Activated CD4-positive, alpha-beta memory T cell treated with anti-CD3 and anti-CD28 coated beads, Interleukin-2, amount 10 ng/mL, durations not matched to agents 7 days and 5 days (primary cell): ENCODE measurements at regions not wholly inside any gene's neighbourhood (a gene's known extent, or its start where the extent isn't known, plus 50 kb on each side); places are given as distances from the start of the nearest gene placed in this dataset.
A peak's percentile ranks its signal among the peaks of the same experiment; 100 is the strongest.

ENCODE experiments used
- CTCF ChIA-PET: fragments of 350-600 bp; sonication (Branson Sonifier 250); formaldehyde crosslinking; loops from one replicate; lab custom pipeline; 2021; ENCODE audit warnings: antibody characterized with exemption, inconsistent platforms; lab: Charles Lee
- POLR2A ChIA-PET: fragments of 350-600 bp; sonication (Branson Sonifier 250); formaldehyde crosslinking; loops from one replicate; lab custom pipeline; 2021; ENCODE audit warnings: antibody characterized with exemption; lab: Charles Lee
- DNase-seq: peaks from one replicate; pipeline ENCODE4 v3.0.0-alpha.2; 2020
- H3K27ac Mint-ChIP-seq: one replicate; pipeline ENCODE4 v1.8.0; 2021; ENCODE audit warnings: mild to moderate bottlenecking, mixed read lengths
- H3K27me3 Mint-ChIP-seq: one replicate; pipeline ENCODE4 v1.8.0; 2021; ENCODE audit warnings: mixed read lengths
- H3K36me3 Mint-ChIP-seq: one replicate; pipeline ENCODE4 v1.8.0; 2021; ENCODE audit warnings: low read depth, mixed read lengths
- H3K4me1 Mint-ChIP-seq: one replicate; pipeline ENCODE4 v1.8.0; 2021; ENCODE audit warnings: mixed read lengths
- H3K4me3 Mint-ChIP-seq: one replicate; pipeline ENCODE4 v1.8.0; 2021; ENCODE audit warnings: mild to moderate bottlenecking, mixed read lengths
- H3K9me3 Mint-ChIP-seq: one replicate; pipeline ENCODE4 v1.8.0; 2021; ENCODE audit warnings: mixed read lengths

- Mint-ChIP-seq H3K4me3 (no peak overlapping the region), H3K9me3 (no peaks in the 10 kb centered on the region), H3K4me1 (peaks cover 20% of the 10 kb centered on the region), H3K36me3 (no peaks in the 10 kb centered on the region), H3K27ac (no peak overlapping the region), H3K27me3 (peaks cover 34% of the 10 kb centered on the region)
- ChIA-PET POLR2A (no interaction called here), CTCF (no interaction called here)
- DNase-seq = no peak
These were observed 79.9 kb upstream of the RGMA start for GRCh38 chr15:93168910-93169309.

DNA sequence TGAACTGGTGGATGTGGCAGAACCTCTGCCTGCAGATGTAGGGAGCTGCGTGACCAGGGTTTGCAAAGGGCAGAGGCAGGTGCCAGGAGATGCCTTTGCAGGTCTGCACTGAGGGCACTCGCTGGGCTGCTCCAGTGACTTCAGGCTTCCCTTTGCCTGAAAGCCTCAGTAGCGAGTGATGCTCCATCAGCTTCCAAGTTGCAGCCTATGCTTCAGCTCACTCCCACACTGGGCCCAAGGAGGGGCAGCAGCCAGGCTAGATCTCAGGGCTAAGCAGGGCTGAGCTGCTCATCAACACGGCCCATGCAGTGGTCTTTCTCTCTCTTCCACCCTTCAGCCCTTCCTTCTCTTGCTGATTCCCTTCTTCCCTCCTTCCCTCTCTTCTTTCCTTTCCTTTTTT lies 78.3 kb upstream of the RGMA start:
- Mint-ChIP-seq H3K4me3 (no peak overlapping the region), H3K4me1 (peaks cover 20% of the 10 kb centered on the region), H3K9me3 (no peaks in the 10 kb centered on the region), H3K27ac (no peak overlapping the region), H3K36me3 (no peaks in the 10 kb centered on the region), H3K27me3 (peaks cover 34% of the 10 kb centered on the region)
- ChIA-PET POLR2A (no interaction called here), CTCF (no interaction called here)
- DNase-seq = no peak

DNA sequence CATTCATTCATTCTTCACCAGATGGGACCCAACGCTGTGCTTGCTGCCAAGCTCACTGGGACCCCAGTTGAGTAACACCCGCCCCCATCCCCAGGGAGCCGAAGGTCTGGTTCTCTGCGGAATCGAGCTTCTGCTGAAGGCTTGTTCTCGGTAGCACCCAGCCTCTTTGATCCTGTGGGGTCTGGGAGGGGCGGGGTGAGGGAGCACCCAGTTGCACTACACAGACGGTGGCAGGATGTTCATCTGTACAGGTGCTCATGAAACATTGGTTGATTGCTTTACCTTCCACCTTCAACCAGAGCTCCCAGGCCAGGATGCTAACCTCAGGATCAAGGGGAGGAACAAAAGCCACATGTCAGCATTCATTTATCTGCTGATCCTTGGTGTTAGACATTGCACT lies 77.7 kb upstream of the RGMA start:
- H3K4me1 Mint-ChIP-seq = peaks cover 20% of the 10 kb centered on the region
- ChIA-PET POLR2A (no interaction called here), CTCF (no interaction called here)
- H3K9me3 Mint-ChIP-seq = no peaks in the 10 kb centered on the region
- H3K4me3 Mint-ChIP-seq = no peak overlapping the region
- no peak for DNase-seq
- H3K27ac Mint-ChIP-seq = no peak overlapping the region
- H3K27me3 Mint-ChIP-seq = peaks cover 37% of the 10 kb centered on the region
- H3K36me3 Mint-ChIP-seq = no peaks in the 10 kb centered on the region

- Mint-ChIP-seq H3K4me3 (no peak overlapping the region), H3K4me1 (peaks cover 20% of the 10 kb centered on the region), H3K27me3 (peaks cover 34% of the 10 kb centered on the region), H3K27ac (no peak overlapping the region), H3K9me3 (no peaks in the 10 kb centered on the region), H3K36me3 (no peaks in the 10 kb centered on the region)
- no peak for DNase-seq
- ChIA-PET POLR2A (no interaction called here), CTCF (no interaction called here)
These were observed 76.9 kb upstream of the RGMA start for GRCh38 chr15:93165734-93166470.

GRCh38 chr15:93164409-93164808 lies 75.4 kb upstream of the RGMA start:
- H3K4me1 Mint-ChIP-seq = peaks cover 20% of the 10 kb centered on the region
- CTCF ChIA-PET = no interaction called here

GRCh38 chr15:93162560-93162959 lies 73.5 kb upstream of the RGMA start:
- Mint-ChIP-seq H3K4me3 (no peak overlapping the region), H3K36me3 (no peaks in the 10 kb centered on the region), H3K4me1 (peaks cover 20% of the 10 kb centered on the region), H3K27me3 (peaks cover 23% of the 10 kb centered on the region), H3K27ac (no peak overlapping the region), H3K9me3 (no peaks in the 10 kb centered on the region)
- no peak for DNase-seq
- ChIA-PET POLR2A (no interaction called here), CTCF (no interaction called here)

More at GRCh38 chr15:93164409-93164808, 75.4 kb upstream of the RGMA start:
- Mint-ChIP-seq H3K4me3 (no peak overlapping the region), H3K36me3 (no peaks in the 10 kb centered on the region), H3K27me3 (peaks cover 32% of the 10 kb centered on the region), H3K9me3 (no peaks in the 10 kb centered on the region), H3K27ac (peak overlapping the region; percentile 50)
- POLR2A ChIA-PET = no interaction called here
- peak; percentile 70 for DNase-seq

DNA sequence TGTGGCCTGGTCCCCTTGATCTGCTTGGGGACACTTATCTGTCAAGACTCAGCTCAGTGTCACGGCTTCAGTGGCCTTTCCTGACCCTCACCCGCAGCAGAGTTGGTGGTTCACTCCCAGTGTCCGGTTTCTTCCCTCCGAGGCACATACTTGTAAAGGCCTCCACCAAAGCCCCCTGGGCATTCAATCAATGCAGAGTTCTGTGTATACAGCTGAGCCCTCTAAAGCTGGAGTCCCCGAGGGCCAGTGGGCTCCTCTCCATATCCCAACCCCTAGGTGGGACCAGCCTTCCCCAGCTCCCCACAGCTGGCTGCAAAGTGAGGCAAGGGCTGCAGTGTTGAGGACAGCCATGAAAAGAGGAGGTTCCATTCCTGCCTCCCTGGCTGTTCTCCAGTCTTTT lies 70.9 kb upstream of the RGMA start:
- peaks cover 11% of the 10 kb centered on the region for H3K27me3 Mint-ChIP-seq
- peaks cover 15% of the 10 kb centered on the region for H3K4me1 Mint-ChIP-seq
- DNase-seq = no peak
- ChIA-PET CTCF (no interaction called here), POLR2A (no interaction called here)
- H3K4me3 Mint-ChIP-seq = no peak overlapping the region
- no peaks in the 10 kb centered on the region for H3K9me3 Mint-ChIP-seq
- no peaks in the 10 kb centered on the region for H3K36me3 Mint-ChIP-seq
- H3K27ac Mint-ChIP-seq = no peak overlapping the region

GRCh38 chr15:93158097-93158900 lies 69.3 kb upstream of the RGMA start:
- Mint-ChIP-seq H3K4me1 (peaks cover 2% of the 10 kb centered on the region), H3K4me3 (no peak overlapping the region), H3K27ac (no peak overlapping the region), H3K27me3 (peaks cover 12% of the 10 kb centered on the region), H3K9me3 (peaks cover 2% of the 10 kb centered on the region), H3K36me3 (no peaks in the 10 kb centered on the region)
- no peak for DNase-seq
- POLR2A ChIA-PET = interaction anchor here (0.6 kb wide), 1 partner anchor 813 kb away, joined by 3 read pairs; no protein-coding TSS in a partner anchor
- CTCF ChIA-PET = interaction anchor here (0.7 kb wide), 1 partner anchor 70 kb away, joined by 3 read pairs; the partner anchor contains the start of gene RGMA

DNA sequence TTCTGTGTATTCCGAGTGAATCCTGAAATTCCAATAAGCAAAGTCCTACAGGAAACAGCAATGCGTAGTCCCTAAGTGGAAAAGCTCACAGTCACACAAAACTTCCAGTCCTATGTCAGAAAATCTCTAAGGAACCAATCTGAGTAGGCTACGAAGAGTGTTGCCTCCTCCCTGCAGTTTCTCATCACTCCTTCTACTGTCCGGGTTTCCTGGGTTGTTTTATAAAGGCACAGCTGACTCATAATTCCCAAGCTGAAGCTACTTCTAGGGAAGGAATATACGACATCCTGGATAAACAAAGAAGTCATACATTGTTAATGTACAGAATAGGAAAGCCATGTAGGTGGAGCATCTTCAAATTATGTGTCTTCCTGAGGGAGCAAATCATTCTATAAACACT lies 65.7 kb upstream of the RGMA start:
- Mint-ChIP-seq H3K4me3 (no peak overlapping the region), H3K27me3 (peaks cover 12% of the 10 kb centered on the region), H3K27ac (no peak overlapping the region), H3K9me3 (peaks cover 2% of the 10 kb centered on the region), H3K4me1 (peaks cover 20% of the 10 kb centered on the region), H3K36me3 (no peaks in the 10 kb centered on the region)
- ChIA-PET CTCF (no interaction called here), POLR2A (no interaction called here)
- no peak for DNase-seq

DNA sequence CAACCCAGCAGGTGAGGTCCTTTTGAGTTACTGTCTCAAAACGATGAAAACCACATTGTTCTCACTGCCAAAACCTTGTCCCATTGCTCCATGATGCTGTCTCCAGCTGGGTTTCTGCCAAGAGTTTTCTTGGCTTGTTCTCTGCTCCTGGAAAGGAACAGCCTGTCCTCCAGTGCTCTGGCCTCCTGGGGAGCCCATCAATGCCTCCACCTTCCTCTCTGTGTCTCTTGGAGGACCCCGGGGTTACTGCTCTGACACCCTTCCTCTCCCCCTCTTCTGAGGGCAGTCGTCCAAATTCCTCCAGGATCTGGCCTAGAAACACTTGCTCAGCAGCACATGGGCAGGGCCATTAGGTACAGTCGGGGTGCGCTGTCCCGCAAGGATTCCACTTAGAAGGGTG lies 63.9 kb upstream of the RGMA start:
- CTCF ChIA-PET = interaction anchor here (0.6 to 2.1 kb wide), 5 partner anchors 12 to 357 kb away, joined by 3 to 11 read pairs (median 3); partner anchors contain the start of gene RGMA
- peaks cover 15% of the 10 kb centered on the region for H3K27me3 Mint-ChIP-seq

DNA sequence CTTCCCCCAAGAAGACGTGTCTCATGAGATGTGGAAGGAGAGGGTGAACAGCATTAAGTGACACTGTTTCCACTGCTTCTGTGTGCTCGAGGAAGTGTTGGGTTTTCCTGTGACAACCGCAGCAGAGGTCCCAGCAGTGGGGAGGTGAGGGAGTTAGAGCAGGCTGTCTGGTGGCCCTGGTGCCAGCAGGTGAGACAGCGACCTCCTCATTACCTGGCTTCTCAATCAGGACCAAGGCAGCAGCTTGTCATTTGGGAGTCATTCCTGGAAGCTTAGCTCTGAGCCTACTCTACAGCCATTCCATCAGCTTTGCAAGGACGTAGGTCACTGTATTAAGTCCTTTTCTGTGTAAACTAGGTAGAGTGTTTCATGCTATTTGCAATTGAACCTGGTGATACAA lies 63.3 kb upstream of the RGMA start:
- Mint-ChIP-seq H3K9me3 (peaks cover 2% of the 10 kb centered on the region), H3K4me1 (peaks cover 20% of the 10 kb centered on the region), H3K27me3 (peaks cover 15% of the 10 kb centered on the region), H3K4me3 (peak overlapping the region; percentile 0), H3K27ac (peak overlapping the region; percentile 7), H3K36me3 (no peaks in the 10 kb centered on the region)
- CTCF ChIA-PET = interaction anchor here (0.7 to 2.1 kb wide), 5 partner anchors 11 to 356 kb away, joined by 3 to 11 read pairs (median 3); partner anchors contain the start of gene RGMA
- peak; percentile 70 for DNase-seq
- POLR2A ChIA-PET = no interaction called here

More for the DNA sequence above, 63.9 kb upstream of the RGMA start:
- H3K9me3 Mint-ChIP-seq = peaks cover 2% of the 10 kb centered on the region
- no peak for DNase-seq
- H3K27ac Mint-ChIP-seq = peak overlapping the region; percentile 45
- H3K36me3 Mint-ChIP-seq = no peaks in the 10 kb centered on the region
- peaks cover 20% of the 10 kb centered on the region for H3K4me1 Mint-ChIP-seq
- POLR2A ChIA-PET = no interaction called here
- H3K4me3 Mint-ChIP-seq = no peak overlapping the region

DNA sequence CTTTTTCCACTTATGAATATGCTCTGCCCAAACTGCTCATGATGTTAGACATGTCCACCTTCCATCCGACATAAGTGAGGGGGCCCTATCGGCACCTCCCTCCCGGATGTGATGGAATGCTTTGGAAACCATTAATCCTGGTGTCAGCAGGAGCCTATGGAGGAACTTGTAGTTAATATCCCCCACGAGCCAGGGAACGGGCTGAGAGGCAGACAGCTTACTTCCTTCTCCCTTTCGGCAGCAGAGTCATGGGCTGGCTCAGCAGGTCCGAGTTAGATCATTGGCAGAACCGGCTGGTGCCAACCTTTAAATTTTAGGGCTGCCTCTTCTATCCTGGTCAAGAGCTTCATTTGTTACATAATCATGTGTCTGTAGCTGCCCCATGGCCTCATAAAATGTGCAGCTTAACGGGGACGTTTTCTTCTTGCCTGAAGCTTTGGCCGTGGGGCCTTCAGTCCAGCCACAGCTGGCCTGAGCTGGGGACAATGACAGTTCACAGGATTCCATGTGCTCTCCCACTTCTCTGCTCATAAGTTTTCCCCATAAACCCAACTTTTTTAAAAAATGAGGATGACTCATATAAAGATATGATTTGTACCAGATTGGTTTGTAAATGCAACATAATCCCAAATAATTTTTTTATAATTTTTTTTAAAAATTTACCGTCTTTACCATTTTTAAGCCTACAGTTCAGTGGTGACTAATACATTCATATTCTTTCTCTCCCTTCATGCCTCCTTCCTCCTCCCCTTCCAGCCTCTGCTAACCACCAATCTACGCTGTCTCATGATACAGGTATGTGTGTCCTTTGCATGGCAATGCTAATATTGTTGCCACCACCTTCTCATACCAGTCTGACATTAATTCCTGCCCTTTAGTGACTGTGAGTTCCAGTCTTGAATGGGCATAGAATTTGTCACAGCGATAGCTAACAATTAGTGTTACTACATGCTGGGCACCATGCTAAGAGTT lies 62.2 kb upstream of the RGMA start:
- DNase-seq = no peak
- peaks cover 15% of the 10 kb centered on the region for H3K27me3 Mint-ChIP-seq
- peaks cover 2% of the 10 kb centered on the region for H3K9me3 Mint-ChIP-seq
- H3K36me3 Mint-ChIP-seq = no peaks in the 10 kb centered on the region
- POLR2A ChIA-PET = no interaction called here
- H3K4me1 Mint-ChIP-seq = peaks cover 20% of the 10 kb centered on the region
- H3K4me3 Mint-ChIP-seq = no peak overlapping the region
- no peak overlapping the region for H3K27ac Mint-ChIP-seq
- CTCF ChIA-PET = interaction anchor here (2.1 kb wide), 1 partner anchor 63 kb away, joined by 11 read pairs; the partner anchor contains the start of gene RGMA
